Middle frontal gyrus (tissue), 1 donor: ENCODE measurements at regions not wholly inside any gene's neighbourhood (a gene's known extent, or its start where the extent isn't known, plus 50 kb on each side); places are given as distances from the start of the nearest gene placed in this dataset.

Experiments
- DNase-seq: peaks from one replicate; pipeline ENCODE4 v3.0.0-alpha.2; 2015; ENCODE audit warnings: low spot score; ENCODE audit errors: extremely low spot score

GRCh38 chr13:32861304-32861703 lies 154.9 kb upstream of the KL start:
- DNase-seq = no peak

GRCh38 chr13:32863596-32863995 lies 152.6 kb upstream of the KL start:
- no peak for DNase-seq

GRCh38 chr13:32866921-32867320 lies 149.3 kb upstream of the KL start:
- DNase-seq = no peak

- DNase-seq = no peak
These were observed 138.7 kb upstream of the KL start for GRCh38 chr13:32877491-32877890.

- no peak for DNase-seq
These were observed 138.1 kb upstream of the KL start for GRCh38 chr13:32878163-32878562.

- DNase-seq = no peak
These were observed 135.6 kb upstream of the KL start for GRCh38 chr13:32880636-32881035.

GRCh38 chr13:32881074-32881776 lies 135.0 kb upstream of the KL start:
- DNase-seq = no peak

GRCh38 chr13:32881777-32882145 lies 134.5 kb upstream of the KL start:
- no peak for DNase-seq

GRCh38 chr13:32882691-32883090 lies 133.5 kb upstream of the KL start:
- no peak for DNase-seq

GRCh38 chr13:32883474-32883873 lies 132.7 kb upstream of the KL start:
- DNase-seq = no peak

GRCh38 chr13:32887617-32888016 lies 128.6 kb upstream of the KL start:
- DNase-seq = no peak

GRCh38 chr13:32889986-32890565 lies 126.1 kb upstream of the KL start:
- no peak for DNase-seq

GRCh38 chr13:32893176-32893575 lies 123.0 kb upstream of the KL start:
- no peak for DNase-seq

- no peak for DNase-seq
These were observed 121.6 kb upstream of the KL start for GRCh38 chr13:32894589-32895001.

GRCh38 chr13:32895296-32895695 lies 120.9 kb upstream of the KL start:
- DNase-seq = no peak

- DNase-seq = no peak
These were observed 118.9 kb upstream of the KL start for GRCh38 chr13:32897296-32897695.

- DNase-seq = no peak
These were observed 114.0 kb upstream of the KL start for GRCh38 chr13:32902029-32902780.

- no peak for DNase-seq
These were observed 113.3 kb upstream of the KL start for GRCh38 chr13:32902874-32903273.

- DNase-seq = no peak
These were observed 112.5 kb upstream of the KL start for GRCh38 chr13:32903720-32904119.

GRCh38 chr13:32904266-32904665 lies 112.0 kb upstream of the KL start:
- no peak for DNase-seq

GRCh38 chr13:32905063-32905863 lies 111.0 kb upstream of the KL start:
- DNase-seq = no peak

GRCh38 chr13:32905864-32906180 lies 110.4 kb upstream of the KL start:
- no peak for DNase-seq
